ENCODE measurements at regions not wholly inside any gene's neighbourhood (a gene's known extent, or its start where the extent isn't known, plus 50 kb on each side); places are given as distances from the start of the nearest gene placed in this dataset.

- TF ChIP-seq GATA3 (IDR thresholded peaks at IDR 0.05; ENCODE audit: low read depth, low read length) (no peak), GATA2 (IDR thresholded peaks at IDR 0.05; ENCODE audit: low read depth, low read length) (no peak)
These were observed 871.2 kb downstream of the TUSC7 start for GRCh38 chr3:117580806-117581205.

DNA sequence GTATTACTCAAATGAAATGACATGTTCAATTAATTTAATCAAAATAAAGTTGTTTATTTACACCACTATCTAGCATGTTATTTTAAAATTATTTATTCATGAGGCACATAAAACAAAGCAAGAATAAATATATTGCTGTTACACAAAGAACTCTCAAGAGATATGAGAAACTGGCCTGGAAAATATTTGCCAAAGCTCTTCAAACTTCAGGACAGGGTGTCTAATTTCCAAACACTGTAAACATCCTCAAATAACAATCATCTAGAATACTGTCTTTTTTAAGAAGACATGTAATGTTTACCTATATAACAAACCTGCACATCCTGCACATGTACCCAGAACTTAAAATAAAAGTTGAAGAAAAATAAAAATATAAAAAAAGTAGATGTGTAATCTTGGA, 876.6 kb downstream of the TUSC7 start:
- no peak for TF ChIP-seq GATA2 (IDR thresholded peaks at IDR 0.05; ENCODE audit: low read depth, low read length)
- no peak for TF ChIP-seq GATA3 (IDR thresholded peaks at IDR 0.05; ENCODE audit: low read depth, low read length)

- TF ChIP-seq GATA3 (IDR thresholded peaks at IDR 0.05; ENCODE audit: low read depth, low read length) (no peak), GATA2 (IDR thresholded peaks at IDR 0.05; ENCODE audit: low read depth, low read length) (no peak)
These were observed 877.8 kb downstream of the TUSC7 start for GRCh38 chr3:117587416-117587815.

GRCh38 chr3:117589454-117589853, 879.9 kb downstream of the TUSC7 start:
- TF ChIP-seq GATA3 (IDR thresholded peaks at IDR 0.05; ENCODE audit: low read depth, low read length) (no peak), GATA2 (IDR thresholded peaks at IDR 0.05; ENCODE audit: low read depth, low read length) (no peak)

GRCh38 chr3:117595615-117596014, 886.0 kb downstream of the TUSC7 start:
- TF ChIP-seq GATA2 (IDR thresholded peaks at IDR 0.05; ENCODE audit: low read depth, low read length) = no peak
- TF ChIP-seq GATA3 (IDR thresholded peaks at IDR 0.05; ENCODE audit: low read depth, low read length) = no peak

DNA sequence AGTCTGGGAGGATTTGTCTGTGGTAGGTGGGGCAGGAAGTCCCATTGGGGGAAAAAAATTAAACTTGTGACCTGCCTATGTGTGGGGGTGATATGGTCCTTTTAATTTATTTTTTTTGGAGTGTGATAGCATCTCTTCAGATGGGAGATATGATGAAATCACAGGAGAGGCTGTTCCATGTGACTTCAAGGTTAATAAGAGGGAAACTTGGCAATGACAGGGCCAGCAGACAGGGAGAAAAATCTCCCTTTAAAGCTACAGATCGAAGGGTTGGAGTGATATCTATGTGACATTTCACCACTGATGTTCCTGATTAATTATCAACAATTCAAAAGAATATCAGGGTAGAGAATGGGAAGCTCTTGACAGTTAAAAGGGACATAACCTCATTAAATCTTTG, 886.9 kb downstream of the TUSC7 start:
- TF ChIP-seq GATA2 (IDR thresholded peaks at IDR 0.05; ENCODE audit: low read depth, low read length) = no peak
- TF ChIP-seq GATA3 (IDR thresholded peaks at IDR 0.05; ENCODE audit: low read depth, low read length) = peak; percentile 32; the same call in 1 of the 2 replicates

GRCh38 chr3:117597865-117598264, 888.3 kb downstream of the TUSC7 start:
- no peak for TF ChIP-seq GATA2 (IDR thresholded peaks at IDR 0.05; ENCODE audit: low read depth, low read length)
- TF ChIP-seq GATA3 (IDR thresholded peaks at IDR 0.05; ENCODE audit: low read depth, low read length) = no peak

- TF ChIP-seq GATA2 (IDR thresholded peaks at IDR 0.05; ENCODE audit: low read depth, low read length) = no peak
- TF ChIP-seq GATA3 (IDR thresholded peaks at IDR 0.05; ENCODE audit: low read depth, low read length) = no peak
These were observed 890.5 kb downstream of the TUSC7 start for GRCh38 chr3:117600112-117600511.

GRCh38 chr3:117600666-117601065, 891.1 kb downstream of the TUSC7 start:
- no peak for TF ChIP-seq GATA2 (IDR thresholded peaks at IDR 0.05; ENCODE audit: low read depth, low read length)

DNA sequence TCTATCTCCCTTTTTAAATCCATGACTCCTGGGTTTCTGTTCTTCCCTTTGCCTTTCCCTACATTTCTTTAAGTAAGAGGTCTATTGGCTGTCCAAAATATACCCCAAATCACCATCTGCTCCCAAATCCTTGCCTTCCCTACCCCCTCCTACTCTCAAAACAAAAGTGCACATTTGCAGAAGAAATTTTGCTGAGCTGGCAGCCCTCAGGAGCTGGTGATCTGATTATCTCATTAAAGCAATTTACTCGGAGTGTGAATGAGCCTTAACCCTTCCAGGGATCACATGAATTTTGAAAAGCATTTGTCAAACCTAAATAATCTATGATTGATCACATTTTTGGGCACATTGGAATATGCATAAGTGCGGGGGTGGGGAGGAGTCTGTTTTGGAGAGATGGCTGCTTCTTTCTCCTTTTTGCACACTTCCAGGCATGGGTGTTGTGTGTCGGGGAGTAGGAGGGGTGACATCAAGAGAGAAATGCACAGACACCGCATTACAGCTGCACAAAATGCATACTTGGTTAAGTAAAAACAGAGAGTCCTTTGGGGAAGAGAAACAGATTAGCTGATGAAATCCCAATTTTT, 892.6 kb downstream of the TUSC7 start:
- TF ChIP-seq GATA2 (IDR thresholded peaks at IDR 0.05; ENCODE audit: low read depth, low read length) (no peak), GATA3 (IDR thresholded peaks at IDR 0.05; ENCODE audit: low read depth, low read length) (no peak)

DNA sequence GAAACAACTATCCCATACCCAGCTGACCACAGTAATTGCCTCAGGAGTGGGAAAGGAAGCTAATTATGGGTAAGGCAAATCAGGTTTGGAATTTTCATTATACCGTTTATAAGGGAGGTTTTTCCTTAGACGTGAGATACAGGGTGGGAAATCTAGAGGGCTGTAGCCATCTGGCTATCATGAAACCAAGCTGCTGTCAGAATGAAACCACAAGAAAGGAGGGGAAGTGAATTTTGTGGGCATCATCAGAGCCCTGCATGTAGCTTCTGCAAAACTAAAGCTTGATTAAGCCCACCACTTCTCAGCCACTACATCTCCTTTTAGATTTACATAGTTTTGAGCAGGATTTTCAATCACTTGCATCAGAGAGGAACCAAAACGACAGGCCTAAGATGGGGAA, 893.5 kb downstream of the TUSC7 start:
- TF ChIP-seq GATA2 (IDR thresholded peaks at IDR 0.05; ENCODE audit: low read depth, low read length) (no peak), GATA3 (IDR thresholded peaks at IDR 0.05; ENCODE audit: low read depth, low read length) (no peak)

- TF ChIP-seq GATA2 (IDR thresholded peaks at IDR 0.05; ENCODE audit: low read depth, low read length) = no peak
- no peak for TF ChIP-seq GATA3 (IDR thresholded peaks at IDR 0.05; ENCODE audit: low read depth, low read length)
These were observed 897.3 kb downstream of the TUSC7 start for GRCh38 chr3:117606866-117607265.

- no peak for TF ChIP-seq GATA2 (IDR thresholded peaks at IDR 0.05; ENCODE audit: low read depth, low read length)
- TF ChIP-seq GATA3 (IDR thresholded peaks at IDR 0.05; ENCODE audit: low read depth, low read length) = no peak
These were observed 899.8 kb downstream of the TUSC7 start for GRCh38 chr3:117609330-117609729.

GRCh38 chr3:117610156-117610555, 900.6 kb downstream of the TUSC7 start:
- no peak for TF ChIP-seq GATA3 (IDR thresholded peaks at IDR 0.05; ENCODE audit: low read depth, low read length)

GRCh38 chr3:117611211-117611610, 901.6 kb downstream of the TUSC7 start:
- TF ChIP-seq GATA3 (IDR thresholded peaks at IDR 0.05; ENCODE audit: low read depth, low read length) (no peak), GATA2 (IDR thresholded peaks at IDR 0.05; ENCODE audit: low read depth, low read length) (peak; percentile 72)

DNA sequence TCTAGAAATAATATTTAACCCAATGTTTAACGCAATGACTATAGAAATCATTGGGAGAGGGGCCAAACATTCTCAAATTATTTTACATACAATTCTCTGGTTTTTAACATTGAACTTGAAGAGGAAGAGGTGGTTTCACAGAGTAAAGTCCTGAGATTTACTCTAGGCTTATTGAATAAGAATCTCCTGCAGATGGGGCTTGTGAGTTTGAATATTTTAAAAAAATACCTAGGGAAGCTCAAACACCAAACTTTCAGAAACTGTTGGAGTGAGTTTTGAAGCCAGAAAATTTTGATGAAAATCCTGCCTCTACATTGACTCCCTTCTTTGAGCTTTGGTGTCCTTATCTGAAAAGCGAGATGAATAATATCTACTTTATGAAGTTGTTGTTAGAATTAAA, 906.6 kb downstream of the TUSC7 start:
- TF ChIP-seq GATA2 (IDR thresholded peaks at IDR 0.05; ENCODE audit: low read depth, low read length) (no peak), GATA3 (IDR thresholded peaks at IDR 0.05; ENCODE audit: low read depth, low read length) (no peak)
